HG03045 (cell line): ENCODE measurements at regions not wholly inside any gene's neighbourhood (a gene's known extent, or its start where the extent isn't known, plus 50 kb on each side); places are given as distances from the start of the nearest gene placed in this dataset.

Source experiments
- ATAC-seq: cut with Tn5 transposase; IDR thresholded peaks from one replicate; pipeline ENCODE4 v1.9.1; 2021; ENCODE audit warnings: mild to moderate bottlenecking, moderate library complexity; ENCODE audit not compliant: unreplicated experiment

- no peak for ATAC-seq
These were observed 220.5 kb upstream of the PMEPA1 start for GRCh38 chr20:57930351-57930750.

GRCh38 chr20:57928181-57928967 lies 218.6 kb upstream of the PMEPA1 start:
- ATAC-seq, result no peak

- no peak for ATAC-seq
These were observed 217.6 kb upstream of the PMEPA1 start for GRCh38 chr20:57927376-57927775.

GRCh38 chr20:57922706-57923105 lies 212.9 kb upstream of the PMEPA1 start:
- ATAC-seq, result no peak

- ATAC-seq, result no peak
These were observed 212.3 kb upstream of the PMEPA1 start for GRCh38 chr20:57922083-57922482.

- ATAC-seq, result no peak
These were observed 211.9 kb upstream of the PMEPA1 start for GRCh38 chr20:57921676-57922075.

- no peak for ATAC-seq
These were observed 211.2 kb upstream of the PMEPA1 start for GRCh38 chr20:57920971-57921370.

GRCh38 chr20:57919049-57919448 lies 209.2 kb upstream of the PMEPA1 start:
- no peak for ATAC-seq

- no peak for ATAC-seq
These were observed 208.7 kb upstream of the PMEPA1 start for GRCh38 chr20:57918551-57918950.

GRCh38 chr20:57914205-57914604 lies 204.4 kb upstream of the PMEPA1 start:
- no peak for ATAC-seq

GRCh38 chr20:57913156-57913930 lies 203.5 kb upstream of the PMEPA1 start:
- ATAC-seq, result no peak

GRCh38 chr20:57912227-57912582 lies 202.4 kb upstream of the PMEPA1 start:
- no peak for ATAC-seq

GRCh38 chr20:57911512-57912226 lies 201.9 kb upstream of the PMEPA1 start:
- ATAC-seq, result no peak

GRCh38 chr20:57910716-57911115 lies 200.9 kb upstream of the PMEPA1 start:
- ATAC-seq, result no peak

GRCh38 chr20:57909763-57910331 lies 200.0 kb upstream of the PMEPA1 start:
- no peak for ATAC-seq

GRCh38 chr20:57908704-57909630 lies 199.2 kb upstream of the PMEPA1 start:
- no peak for ATAC-seq

- no peak for ATAC-seq
These were observed 198.4 kb upstream of the PMEPA1 start for GRCh38 chr20:57908226-57908625.

GRCh38 chr20:57907131-57908000 lies 197.6 kb upstream of the PMEPA1 start:
- no peak for ATAC-seq

GRCh38 chr20:57905448-57905847 lies 195.6 kb upstream of the PMEPA1 start:
- ATAC-seq, result no peak
